ENCODE measurements at regions not wholly inside any gene's neighbourhood (a gene's known extent, or its start where the extent isn't known, plus 50 kb on each side); places are given as distances from the start of the nearest gene placed in this dataset.

DNA sequence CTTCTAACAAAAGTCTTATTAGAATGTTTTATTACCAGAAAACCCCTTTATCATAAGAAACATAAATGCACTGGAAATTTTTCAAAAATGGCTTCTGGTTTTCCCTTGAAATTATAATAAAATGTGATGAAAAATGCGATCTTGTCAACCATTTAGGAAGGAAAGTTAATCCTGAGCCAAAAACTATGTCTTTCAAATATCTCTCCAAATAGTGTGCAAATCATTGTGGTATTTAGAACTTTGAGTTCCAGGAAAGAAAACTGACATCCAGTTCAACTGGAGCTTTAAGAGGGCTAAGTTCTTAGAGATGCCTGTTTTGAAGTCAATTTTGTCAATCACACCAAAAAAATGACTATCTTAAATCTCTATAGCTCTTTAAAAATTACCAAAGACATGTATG lies 425.4 kb downstream of the DNAH5 start:
- H3K9me3 Mint-ChIP-seq (ENCODE audit: unreplicated experiment), result no peaks in the 10 kb centered on the region
- intact Hi-C loops (cut with micrococcal nuclease), result no loop called here
- no peaks in the 10 kb centered on the region for H3K27me3 Mint-ChIP-seq (ENCODE audit: insufficient read depth, unreplicated experiment)
- no peaks in the 10 kb centered on the region for H3K36me3 Mint-ChIP-seq (ENCODE audit: insufficient read depth, unreplicated experiment)
- no peak overlapping the region for H3K4me3 Mint-ChIP-seq (ENCODE audit: unreplicated experiment)
- ChIA-PET CTCF (interaction anchor here (0.7 kb wide), 1 partner anchor 50 kb away, joined by 3 read pairs; no protein-coding TSS in a partner anchor), POLR2A (interaction anchor here (1.0 kb wide), 1 partner anchor 11 kb away, joined by 4 read pairs; no protein-coding TSS in a partner anchor)
- BruUV-seq (replicated peaks), result no TSS peak
- no peak for TF ChIP-seq CTCF (IDR thresholded peaks at IDR 0.05; ENCODE audit: unreplicated experiment)
- H3K27ac Mint-ChIP-seq (ENCODE audit: low read depth, unreplicated experiment), result no peak overlapping the region
- no peak for DNase-seq (ENCODE audit: unreplicated experiment)
- no peaks in the 10 kb centered on the region for H3K4me1 Mint-ChIP-seq (ENCODE audit: insufficient read depth, unreplicated experiment)

GRCh38 chr5:13516195-13516594 lies 428.3 kb downstream of the DNAH5 start:
- POLR2A ChIA-PET, result interaction anchor here (0.5 kb wide), 1 partner anchor 51 kb away, joined by 4 read pairs; no protein-coding TSS in a partner anchor
- CTCF ChIA-PET, result interaction anchor here (1.2 kb wide), 1 partner anchor 15 kb away, joined by 3 read pairs; no protein-coding TSS in a partner anchor
- no TSS peak for BruUV-seq (replicated peaks)
- no peak overlapping the region for H3K27ac Mint-ChIP-seq (ENCODE audit: low read depth, unreplicated experiment)
- H3K36me3 Mint-ChIP-seq (ENCODE audit: insufficient read depth, unreplicated experiment), result peaks cover 6% of the 10 kb centered on the region
- H3K4me1 Mint-ChIP-seq (ENCODE audit: insufficient read depth, unreplicated experiment), result peaks cover 3% of the 10 kb centered on the region
- no peak for TF ChIP-seq CTCF (IDR thresholded peaks at IDR 0.05; ENCODE audit: unreplicated experiment)
- no peak overlapping the region for H3K4me3 Mint-ChIP-seq (ENCODE audit: unreplicated experiment)
- intact Hi-C loops (cut with micrococcal nuclease), result no loop called here
- H3K9me3 Mint-ChIP-seq (ENCODE audit: unreplicated experiment), result no peaks in the 10 kb centered on the region
- DNase-seq (ENCODE audit: unreplicated experiment), result no peak
- no peaks in the 10 kb centered on the region for H3K27me3 Mint-ChIP-seq (ENCODE audit: insufficient read depth, unreplicated experiment)

GRCh38 chr5:13511442-13511841 lies 433.0 kb downstream of the DNAH5 start:
- Mint-ChIP-seq H3K4me3 (ENCODE audit: unreplicated experiment) (no peak overlapping the region), H3K9me3 (ENCODE audit: unreplicated experiment) (no peaks in the 10 kb centered on the region), H3K4me1 (ENCODE audit: insufficient read depth, unreplicated experiment) (peaks cover 11% of the 10 kb centered on the region), H3K27me3 (ENCODE audit: insufficient read depth, unreplicated experiment) (no peaks in the 10 kb centered on the region), H3K36me3 (ENCODE audit: insufficient read depth, unreplicated experiment) (peaks cover 6% of the 10 kb centered on the region), H3K27ac (ENCODE audit: low read depth, unreplicated experiment) (no peak overlapping the region)
- BruUV-seq (replicated peaks), result no TSS peak
- no peak for TF ChIP-seq CTCF (IDR thresholded peaks at IDR 0.05; ENCODE audit: unreplicated experiment)
- intact Hi-C loops (cut with micrococcal nuclease), result no loop called here
- ChIA-PET POLR2A (no interaction called here), CTCF (interaction anchor here (0.7 kb wide), 1 partner anchor 28 kb away, joined by 3 read pairs; no protein-coding TSS in a partner anchor)
- no peak for DNase-seq (ENCODE audit: unreplicated experiment)

GRCh38 chr5:13510616-13511015 lies 433.9 kb downstream of the DNAH5 start:
- no TSS peak for BruUV-seq (replicated peaks)
- Mint-ChIP-seq H3K9me3 (ENCODE audit: unreplicated experiment) (no peaks in the 10 kb centered on the region), H3K27ac (ENCODE audit: low read depth, unreplicated experiment) (no peak overlapping the region), H3K36me3 (ENCODE audit: insufficient read depth, unreplicated experiment) (peaks cover 6% of the 10 kb centered on the region), H3K4me1 (ENCODE audit: insufficient read depth, unreplicated experiment) (peaks cover 11% of the 10 kb centered on the region), H3K4me3 (ENCODE audit: unreplicated experiment) (no peak overlapping the region), H3K27me3 (ENCODE audit: insufficient read depth, unreplicated experiment) (no peaks in the 10 kb centered on the region)
- CTCF ChIA-PET, result interaction anchor here (0.6 to 0.7 kb wide), 2 partner anchors 28 to 105 kb away, joined by 3 to 5 read pairs; no protein-coding TSS in a partner anchor
- TF ChIP-seq CTCF (IDR thresholded peaks at IDR 0.05; ENCODE audit: unreplicated experiment), result no peak
- POLR2A ChIA-PET, result interaction anchor here (0.6 kb wide), 1 partner anchor 56 kb away, joined by 3 read pairs; no protein-coding TSS in a partner anchor
- intact Hi-C loops (cut with micrococcal nuclease), result no loop called here
- DNase-seq (ENCODE audit: unreplicated experiment), result peak; percentile 32

All from MCF 10A (cell line).